Mesodermal cell (in vitro differentiated cells): ENCODE measurements at regions not wholly inside any gene's neighbourhood (a gene's known extent, or its start where the extent isn't known, plus 50 kb on each side); places are given as distances from the start of the nearest gene placed in this dataset.

Experiments
- H3K27ac ChIP-seq: 2 replicates; pipeline ENCODE4 v1.7.0; 2013; ENCODE audit warnings: mild to moderate bottlenecking, low read depth, low read length, moderate library complexity; ENCODE audit not compliant: severe bottlenecking
- H3K36me3 ChIP-seq: 2 replicates; pipeline ENCODE4 v1.7.1; 2013; ENCODE audit warnings: mild to moderate bottlenecking, low read length, moderate library complexity; ENCODE audit not compliant: control insufficient read depth, insufficient read depth
- H3K4me1 ChIP-seq: one replicate; pipeline ENCODE4 v1.7.1; 2013; ENCODE audit warnings: mild to moderate bottlenecking, low read length; ENCODE audit not compliant: insufficient read depth, control insufficient read depth, poor library complexity, severe bottlenecking
- H3K4me3 ChIP-seq: 2 replicates; pipeline ENCODE4 v1.7.0; 2013; ENCODE audit warnings: low read length, control low read depth, mild to moderate bottlenecking; ENCODE audit not compliant: insufficient read depth, poor library complexity, severe bottlenecking; ENCODE audit errors: extremely low read depth
- H3K9me3 ChIP-seq: 2 replicates; pipeline ENCODE4 v1.7.1; 2013; ENCODE audit warnings: mild to moderate bottlenecking, low read length, moderate library complexity; ENCODE audit not compliant: control insufficient read depth
- WGBS, 2 experiments: methylation state at CpG; one replicate each; pipeline ENCODE4 v1.1.5; 2013; ENCODE audit warnings: missing lambda C conversion rate in 2 of 2; ENCODE audit not compliant: insufficient coverage in 2 of 2; 5-methylcytosine and 5-hydroxymethylcytosine counted together

GRCh38 chr3:31077021-31077601 lies 182.7 kb upstream of the GADL1 start:
- no peaks in the 10 kb centered on the region for H3K36me3 ChIP-seq
- no peak overlapping the region for H3K4me3 ChIP-seq
- H3K4me1 ChIP-seq, result peaks cover 26% of the 10 kb centered on the region
- H3K27ac ChIP-seq, result peak overlapping the region; percentile 72
- WGBS, 2 experiments, result 59 to 69% methylated on average over 2 of the region's 3 CpGs
- peaks cover 7% of the 10 kb centered on the region for H3K9me3 ChIP-seq

DNA sequence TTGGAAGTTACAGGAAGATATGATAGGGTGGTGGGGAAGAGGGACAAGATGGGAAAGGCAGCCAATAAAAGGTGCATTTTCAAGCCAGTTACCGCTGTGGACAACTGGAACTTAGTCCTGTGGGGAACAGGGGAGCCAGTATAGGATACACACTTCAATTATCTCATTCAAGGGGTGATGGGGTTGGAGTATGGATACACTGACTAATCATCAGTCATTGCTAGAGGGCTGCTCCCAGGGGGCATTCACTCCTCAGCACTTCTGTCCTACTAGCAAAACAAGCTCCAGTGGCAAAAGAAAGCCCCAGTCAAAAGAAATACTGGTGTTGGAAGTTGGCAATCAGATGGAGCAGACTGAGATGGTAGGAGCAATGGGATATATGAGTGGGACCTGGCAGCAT lies 183.4 kb upstream of the GADL1 start:
- H3K36me3 ChIP-seq, result no peaks in the 10 kb centered on the region
- peaks cover 7% of the 10 kb centered on the region for H3K9me3 ChIP-seq
- no peak overlapping the region for H3K4me3 ChIP-seq
- WGBS, 2 experiments, result 100% methylated on average over 1 of the region's 1 CpG; no CpG with 5 or more reads in 1 of the 2 experiments
- peaks cover 26% of the 10 kb centered on the region for H3K4me1 ChIP-seq
- H3K27ac ChIP-seq, result peak overlapping the region; percentile 72

GRCh38 chr3:31079689-31080088 lies 185.2 kb upstream of the GADL1 start:
- peaks cover 26% of the 10 kb centered on the region for H3K4me1 ChIP-seq
- WGBS, 2 experiments, result no CpG with 5 or more reads among the region's 4 CpGs
- no peak overlapping the region for H3K27ac ChIP-seq
- no peak overlapping the region for H3K4me3 ChIP-seq
- no peaks in the 10 kb centered on the region for H3K36me3 ChIP-seq
- peaks cover 5% of the 10 kb centered on the region for H3K9me3 ChIP-seq

DNA sequence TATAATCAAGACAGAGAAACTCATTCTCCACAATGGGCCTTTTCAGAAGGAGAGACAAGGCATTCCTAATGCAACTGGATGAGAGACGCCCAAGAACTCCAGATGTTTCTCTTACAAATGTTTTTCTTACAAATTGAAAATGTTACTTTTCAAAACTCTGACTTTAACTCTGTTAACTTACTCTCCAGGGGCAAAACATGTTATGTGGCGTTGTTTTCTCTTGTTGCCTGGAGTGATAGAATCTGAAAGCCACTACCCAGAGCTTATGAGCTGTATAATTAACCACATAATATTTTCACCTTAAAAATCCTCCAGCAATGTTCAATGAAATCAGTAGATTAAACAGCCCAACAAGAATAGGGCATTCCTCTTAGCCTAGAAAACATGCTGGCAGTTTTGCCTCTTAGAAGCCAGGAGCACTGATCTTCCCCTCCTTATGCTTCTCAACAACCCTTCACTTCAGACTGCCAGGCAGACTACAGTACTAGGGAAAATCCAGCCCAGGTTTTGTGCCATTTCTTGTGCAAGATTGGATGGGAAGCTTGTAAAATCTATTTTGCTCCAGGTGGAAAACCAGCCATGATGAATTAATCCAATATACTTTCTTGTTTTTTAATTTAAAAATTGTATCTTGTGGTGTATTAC lies 186.7 kb upstream of the GADL1 start:
- Histone ChIP-seq H3K4me3 (no peak overlapping the region), H3K4me1 (peaks cover 26% of the 10 kb centered on the region), H3K36me3 (no peaks in the 10 kb centered on the region), H3K9me3 (no peaks in the 10 kb centered on the region), H3K27ac (no peak overlapping the region)
- 92 to 100% methylated on average over 1 to 2 of the region's 2 CpGs for WGBS, 2 experiments

- H3K4me3 ChIP-seq, result no peak overlapping the region
- no peaks in the 10 kb centered on the region for H3K4me1 ChIP-seq
- H3K27ac ChIP-seq, result no peak overlapping the region
- H3K9me3 ChIP-seq, result no peaks in the 10 kb centered on the region
- no peaks in the 10 kb centered on the region for H3K36me3 ChIP-seq
Measured at GRCh38 chr3:31086148-31086547, 191.7 kb upstream of the GADL1 start.

DNA sequence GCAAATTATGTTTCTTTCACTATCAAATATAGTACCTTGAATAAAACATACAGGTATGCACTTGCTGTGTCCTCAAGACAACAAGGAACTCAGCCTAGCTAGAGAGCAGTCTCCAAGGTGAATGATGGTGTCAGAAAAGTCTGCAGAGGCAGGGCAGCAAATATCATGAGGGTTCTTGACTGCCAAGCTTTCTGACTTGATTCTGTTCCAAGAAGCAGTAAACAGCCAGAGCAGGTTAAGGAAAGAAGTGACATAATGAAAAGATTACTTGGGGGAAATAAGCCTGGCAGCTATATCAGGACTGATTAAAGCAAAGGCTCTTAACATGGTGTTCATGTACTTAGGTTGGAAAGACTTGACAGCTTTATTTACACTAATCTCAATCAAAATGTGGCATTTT lies 192.2 kb upstream of the GADL1 start:
- Histone ChIP-seq H3K4me1 (no peaks in the 10 kb centered on the region), H3K36me3 (no peaks in the 10 kb centered on the region), H3K9me3 (no peaks in the 10 kb centered on the region), H3K27ac (no peak overlapping the region), H3K4me3 (no peak overlapping the region)

GRCh38 chr3:31091748-31092147 lies 197.3 kb upstream of the GADL1 start:
- Histone ChIP-seq H3K36me3 (no peaks in the 10 kb centered on the region), H3K9me3 (no peaks in the 10 kb centered on the region), H3K27ac (no peak overlapping the region), H3K4me3 (no peak overlapping the region), H3K4me1 (peaks cover 20% of the 10 kb centered on the region)
- 64 to 80% methylated on average over 2 of the region's 2 CpGs for WGBS, 2 experiments

GRCh38 chr3:31092748-31093589 lies 198.5 kb upstream of the GADL1 start:
- Histone ChIP-seq H3K4me3 (no peak overlapping the region), H3K9me3 (no peaks in the 10 kb centered on the region), H3K27ac (peak overlapping the region; percentile 19), H3K36me3 (no peaks in the 10 kb centered on the region), H3K4me1 (peaks cover 20% of the 10 kb centered on the region)
- 73 to 83% methylated on average over 3 to 4 of the region's 6 CpGs for WGBS, 2 experiments

GRCh38 chr3:31093606-31094005 lies 199.1 kb upstream of the GADL1 start:
- H3K4me3 ChIP-seq, result no peak overlapping the region
- 100% methylated on average over 1 to 2 of the region's 3 CpGs for WGBS, 2 experiments
- H3K36me3 ChIP-seq, result no peaks in the 10 kb centered on the region
- H3K4me1 ChIP-seq, result peaks cover 20% of the 10 kb centered on the region
- H3K27ac ChIP-seq, result peak overlapping the region; percentile 19
- no peaks in the 10 kb centered on the region for H3K9me3 ChIP-seq

DNA sequence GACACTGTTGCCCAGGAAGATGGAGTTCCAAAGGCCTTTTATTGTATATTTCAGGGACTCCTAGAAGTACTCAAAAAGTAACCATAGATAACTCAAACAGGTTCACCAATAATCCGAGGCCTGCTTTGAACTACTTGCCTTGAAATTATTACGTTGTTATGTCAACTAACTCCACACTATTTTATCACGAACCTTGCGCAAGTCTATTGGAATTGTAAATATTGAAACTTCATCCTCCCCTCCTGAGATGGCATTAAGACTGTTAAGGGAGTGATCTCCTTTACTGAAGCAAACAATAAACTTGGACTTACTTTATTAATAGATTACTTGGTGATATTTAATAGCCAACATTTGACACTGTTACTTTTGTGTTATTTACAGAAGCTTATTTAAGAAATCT lies 199.6 kb upstream of the GADL1 start:
- peaks cover 20% of the 10 kb centered on the region for H3K4me1 ChIP-seq
- peak overlapping the region; percentile 19 for H3K27ac ChIP-seq
- no peaks in the 10 kb centered on the region for H3K36me3 ChIP-seq
- whole genome bisulfite sequencing, 2 experiments, result 100% methylated on average over 2 of the region's 4 CpGs; no CpG with 5 or more reads in 1 of the 2 experiments
- no peaks in the 10 kb centered on the region for H3K9me3 ChIP-seq
- H3K4me3 ChIP-seq, result no peak overlapping the region

DNA sequence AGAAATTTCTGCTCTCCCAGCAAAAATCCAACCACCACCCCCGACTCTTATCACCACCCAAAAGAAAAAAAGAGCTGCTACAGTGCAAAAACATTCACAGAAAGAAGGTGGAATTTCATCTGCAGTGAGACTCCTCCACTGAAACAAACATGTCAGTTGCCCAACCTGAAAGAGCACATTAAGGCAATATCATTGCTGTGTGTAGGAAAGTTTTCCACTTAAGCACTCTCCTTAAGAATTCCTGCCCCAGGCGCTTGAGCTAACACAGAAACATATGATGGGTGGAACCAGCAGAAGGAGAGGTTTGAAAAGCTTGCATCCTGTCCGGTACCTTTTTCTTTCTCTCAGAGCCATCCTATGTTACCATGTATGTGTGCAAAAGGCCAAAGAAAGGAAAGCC lies 200.8 kb upstream of the GADL1 start:
- Histone ChIP-seq H3K4me3 (no peak overlapping the region), H3K9me3 (no peaks in the 10 kb centered on the region), H3K27ac (no peak overlapping the region), H3K4me1 (peaks cover 20% of the 10 kb centered on the region), H3K36me3 (no peaks in the 10 kb centered on the region)
- WGBS, 2 experiments, result 86% methylated on average over 2 of the region's 3 CpGs; no CpG with 5 or more reads in 1 of the 2 experiments
